Activated CD4-positive, alpha-beta memory T cell treated with anti-CD3 and anti-CD28 coated beads, Interleukin-2, amount 10 ng/mL, durations not matched to agents 7 days and 5 days (primary cell): ENCODE measurements at regions not wholly inside any gene's neighbourhood (a gene's known extent, or its start where the extent isn't known, plus 50 kb on each side); places are given as distances from the start of the nearest gene placed in this dataset.

ENCODE experiments used
- CTCF ChIA-PET: fragments of 350-600 bp; sonication (Branson Sonifier 250); formaldehyde crosslinking; loops from one replicate; lab custom pipeline; 2021; ENCODE audit warnings: antibody characterized with exemption, inconsistent platforms; lab: Charles Lee
- POLR2A ChIA-PET: fragments of 350-600 bp; sonication (Branson Sonifier 250); formaldehyde crosslinking; loops from one replicate; lab custom pipeline; 2021; ENCODE audit warnings: antibody characterized with exemption; lab: Charles Lee
- DNase-seq: peaks from one replicate; pipeline ENCODE4 v3.0.0-alpha.2; 2020
- H3K27ac Mint-ChIP-seq: one replicate; pipeline ENCODE4 v1.8.0; 2021; ENCODE audit warnings: mild to moderate bottlenecking, mixed read lengths
- H3K27me3 Mint-ChIP-seq: one replicate; pipeline ENCODE4 v1.8.0; 2021; ENCODE audit warnings: mixed read lengths
- H3K36me3 Mint-ChIP-seq: one replicate; pipeline ENCODE4 v1.8.0; 2021; ENCODE audit warnings: low read depth, mixed read lengths
- H3K4me1 Mint-ChIP-seq: one replicate; pipeline ENCODE4 v1.8.0; 2021; ENCODE audit warnings: mixed read lengths
- H3K4me3 Mint-ChIP-seq: one replicate; pipeline ENCODE4 v1.8.0; 2021; ENCODE audit warnings: mild to moderate bottlenecking, mixed read lengths
- H3K9me3 Mint-ChIP-seq: one replicate; pipeline ENCODE4 v1.8.0; 2021; ENCODE audit warnings: mixed read lengths

DNA sequence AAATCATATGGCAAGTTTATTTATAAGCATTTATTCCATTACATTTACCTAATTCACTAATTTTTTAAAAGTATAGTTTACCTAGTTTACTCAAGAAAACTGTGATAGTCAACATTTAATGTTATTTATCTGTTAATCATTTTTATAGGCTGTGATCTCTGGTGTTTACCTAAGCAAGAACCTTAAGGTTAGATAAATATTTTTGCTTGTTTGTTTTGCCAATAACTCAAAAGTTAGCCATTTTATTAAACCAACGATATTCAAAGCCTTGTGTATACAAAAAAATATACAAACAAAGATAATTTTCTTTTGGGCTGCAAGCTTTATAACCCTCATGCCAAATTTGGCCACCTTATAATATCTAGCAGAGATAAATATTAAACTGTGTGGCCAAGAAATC lies 157.3 kb downstream of the SLCO1B3 start:
- Mint-ChIP-seq H3K27ac (no peak overlapping the region), H3K4me3 (no peak overlapping the region), H3K9me3 (no peaks in the 10 kb centered on the region), H3K36me3 (no peaks in the 10 kb centered on the region), H3K4me1 (no peaks in the 10 kb centered on the region), H3K27me3 (no peaks in the 10 kb centered on the region)
- no peak for DNase-seq
- POLR2A ChIA-PET = no interaction called here
- CTCF ChIA-PET = no interaction called here

DNA sequence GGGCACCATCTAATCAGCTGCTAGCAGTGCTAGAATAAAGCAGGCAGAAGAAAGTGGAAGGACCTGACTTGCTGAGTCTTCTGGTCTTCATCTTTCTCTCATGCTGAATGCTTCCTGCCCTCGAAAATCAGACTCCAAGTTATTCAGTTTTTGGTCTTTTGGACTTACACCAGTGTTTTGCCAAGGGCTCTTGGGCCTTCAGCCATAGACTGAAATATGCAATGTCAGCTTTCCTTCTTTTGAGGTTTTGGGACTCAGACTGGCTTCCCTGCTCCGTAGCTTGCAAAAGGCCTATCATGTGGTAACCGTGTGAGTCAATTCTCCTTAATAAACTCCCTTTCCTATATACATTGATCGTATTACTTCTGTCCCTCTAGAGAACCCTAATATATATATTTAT lies 159.3 kb downstream of the SLCO1B3 start:
- CTCF ChIA-PET = no interaction called here
- Mint-ChIP-seq H3K27me3 (no peaks in the 10 kb centered on the region), H3K9me3 (peaks cover 6% of the 10 kb centered on the region), H3K36me3 (no peaks in the 10 kb centered on the region), H3K27ac (no peak overlapping the region), H3K4me1 (no peaks in the 10 kb centered on the region), H3K4me3 (no peak overlapping the region)
- no peak for DNase-seq
- POLR2A ChIA-PET = no interaction called here

DNA sequence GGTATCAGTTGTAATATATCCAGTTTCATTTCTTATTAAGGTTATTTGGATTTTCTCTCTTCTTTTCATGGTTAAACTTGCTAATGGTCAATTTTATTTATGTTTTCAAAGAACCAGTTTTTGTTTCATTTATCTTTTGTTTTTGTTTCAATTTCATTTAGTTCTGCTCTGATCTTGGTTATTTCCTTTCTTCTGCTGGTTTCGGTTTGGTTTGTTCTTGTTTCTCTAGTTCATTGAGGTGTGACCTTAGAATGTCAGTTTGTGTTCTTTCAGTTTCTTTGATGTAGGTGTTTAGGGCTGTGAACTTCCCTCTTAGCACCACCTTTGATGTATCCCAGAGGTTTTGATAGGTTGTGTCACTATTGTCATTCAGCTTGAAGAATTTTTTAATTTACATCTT lies 145.6 kb upstream of the SLCO1B1 start:
- Mint-ChIP-seq H3K9me3 (peaks cover 2% of the 10 kb centered on the region), H3K4me3 (no peak overlapping the region), H3K27ac (peak overlapping the region; percentile 0), H3K4me1 (peaks cover 4% of the 10 kb centered on the region), H3K36me3 (no peaks in the 10 kb centered on the region), H3K27me3 (no peaks in the 10 kb centered on the region)
- POLR2A ChIA-PET = no interaction called here
- CTCF ChIA-PET = no interaction called here
- no peak for DNase-seq

- H3K9me3 Mint-ChIP-seq = peaks cover 14% of the 10 kb centered on the region
- H3K4me3 Mint-ChIP-seq = no peak overlapping the region
- ChIA-PET POLR2A (no interaction called here), CTCF (no interaction called here)
- H3K27me3 Mint-ChIP-seq = no peaks in the 10 kb centered on the region
- H3K27ac Mint-ChIP-seq = no peak overlapping the region
- DNase-seq = no peak
- no peaks in the 10 kb centered on the region for H3K4me1 Mint-ChIP-seq
- no peaks in the 10 kb centered on the region for H3K36me3 Mint-ChIP-seq
Observed at GRCh38 chr12:21001778-21002177, 129.2 kb upstream of the SLCO1B1 start.

DNA sequence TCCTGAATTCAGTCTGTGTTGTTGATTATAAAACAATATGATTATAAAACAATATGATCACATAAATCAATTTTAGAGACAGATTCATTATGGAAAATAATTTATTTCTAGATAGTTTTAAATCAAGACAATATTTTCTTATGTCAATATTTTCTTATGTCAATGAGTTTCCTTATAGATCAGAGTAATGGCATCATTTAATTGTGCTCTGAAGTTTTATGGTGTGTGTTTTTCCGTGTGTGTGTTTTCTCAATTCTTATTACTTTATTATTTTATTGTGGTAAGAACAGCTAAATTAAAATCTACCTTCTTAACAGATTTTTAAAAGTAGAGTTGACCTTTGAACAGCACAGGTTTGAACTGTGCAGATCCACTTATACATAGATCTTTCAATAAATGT lies 105.3 kb upstream of the SLCO1B1 start:
- ChIA-PET CTCF (no interaction called here), POLR2A (no interaction called here)
- Mint-ChIP-seq H3K9me3 (peaks cover 2% of the 10 kb centered on the region), H3K4me3 (no peak overlapping the region), H3K27ac (no peak overlapping the region), H3K27me3 (no peaks in the 10 kb centered on the region), H3K4me1 (no peaks in the 10 kb centered on the region), H3K36me3 (no peaks in the 10 kb centered on the region)
- no peak for DNase-seq

GRCh38 chr12:21026302-21026701 lies 104.7 kb upstream of the SLCO1B1 start:
- peaks cover 2% of the 10 kb centered on the region for H3K9me3 Mint-ChIP-seq
- no peaks in the 10 kb centered on the region for H3K27me3 Mint-ChIP-seq
- H3K36me3 Mint-ChIP-seq = no peaks in the 10 kb centered on the region
- H3K4me1 Mint-ChIP-seq = no peaks in the 10 kb centered on the region
- ChIA-PET CTCF (no interaction called here), POLR2A (no interaction called here)
- DNase-seq = no peak
- H3K4me3 Mint-ChIP-seq = no peak overlapping the region
- H3K27ac Mint-ChIP-seq = no peak overlapping the region

DNA sequence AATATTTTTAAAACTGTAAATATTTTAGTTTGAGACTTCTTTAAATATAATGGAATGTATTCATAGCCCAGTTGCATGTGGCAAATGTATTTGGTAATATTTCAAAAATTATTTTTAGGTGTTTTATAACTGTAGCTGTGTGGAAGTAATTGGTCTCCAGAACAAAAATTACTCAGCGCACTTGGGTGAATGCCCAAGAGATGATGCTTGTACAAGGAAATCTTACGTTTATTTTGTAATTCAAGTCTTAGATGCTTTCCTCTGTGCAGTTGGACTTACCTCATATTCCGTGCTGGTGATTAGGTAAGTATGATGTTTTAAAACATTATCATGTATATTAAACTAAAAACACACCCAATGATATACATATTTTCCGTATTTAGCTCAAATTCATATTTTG lies 76.7 kb upstream of the SLCO1B1 start:
- H3K36me3 Mint-ChIP-seq = no peaks in the 10 kb centered on the region
- H3K4me1 Mint-ChIP-seq = no peaks in the 10 kb centered on the region
- H3K27me3 Mint-ChIP-seq = no peaks in the 10 kb centered on the region
- no peak overlapping the region for H3K27ac Mint-ChIP-seq
- H3K9me3 Mint-ChIP-seq = peaks cover 3% of the 10 kb centered on the region
- H3K4me3 Mint-ChIP-seq = no peak overlapping the region
- ChIA-PET CTCF (no interaction called here), POLR2A (no interaction called here)
- no peak for DNase-seq

DNA sequence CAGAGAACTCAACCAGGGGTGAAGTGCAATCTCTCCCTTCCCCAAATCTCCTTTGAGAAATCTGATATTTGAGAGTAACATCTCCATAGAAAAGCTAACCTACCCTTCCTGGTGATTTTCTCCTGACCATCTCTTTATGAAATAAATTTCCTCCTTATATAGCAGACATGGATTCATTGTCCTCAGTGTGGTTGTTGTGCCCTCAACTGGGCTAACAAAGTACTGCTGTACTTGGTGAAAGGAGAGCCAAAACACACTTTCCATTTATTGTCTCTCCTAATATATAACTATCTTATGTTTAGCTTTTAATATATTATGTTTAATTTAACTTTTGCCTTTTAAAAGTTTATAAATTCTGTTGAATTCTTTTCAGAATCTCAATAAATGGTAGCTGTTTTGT lies 65.1 kb upstream of the SLCO1B1 start:
- Mint-ChIP-seq H3K4me3 (no peak overlapping the region), H3K27ac (no peak overlapping the region), H3K27me3 (no peaks in the 10 kb centered on the region), H3K4me1 (no peaks in the 10 kb centered on the region), H3K36me3 (no peaks in the 10 kb centered on the region), H3K9me3 (peaks cover 9% of the 10 kb centered on the region)
- ChIA-PET POLR2A (no interaction called here), CTCF (no interaction called here)
- no peak for DNase-seq

- no peaks in the 10 kb centered on the region for H3K4me1 Mint-ChIP-seq
- ChIA-PET POLR2A (no interaction called here), CTCF (no interaction called here)
- no peak for DNase-seq
- H3K27ac Mint-ChIP-seq = no peak overlapping the region
- no peaks in the 10 kb centered on the region for H3K36me3 Mint-ChIP-seq
- H3K27me3 Mint-ChIP-seq = no peaks in the 10 kb centered on the region
- H3K9me3 Mint-ChIP-seq = peaks cover 4% of the 10 kb centered on the region
- no peak overlapping the region for H3K4me3 Mint-ChIP-seq
Observed at GRCh38 chr12:21073129-21073528, 57.9 kb upstream of the SLCO1B1 start.

DNA sequence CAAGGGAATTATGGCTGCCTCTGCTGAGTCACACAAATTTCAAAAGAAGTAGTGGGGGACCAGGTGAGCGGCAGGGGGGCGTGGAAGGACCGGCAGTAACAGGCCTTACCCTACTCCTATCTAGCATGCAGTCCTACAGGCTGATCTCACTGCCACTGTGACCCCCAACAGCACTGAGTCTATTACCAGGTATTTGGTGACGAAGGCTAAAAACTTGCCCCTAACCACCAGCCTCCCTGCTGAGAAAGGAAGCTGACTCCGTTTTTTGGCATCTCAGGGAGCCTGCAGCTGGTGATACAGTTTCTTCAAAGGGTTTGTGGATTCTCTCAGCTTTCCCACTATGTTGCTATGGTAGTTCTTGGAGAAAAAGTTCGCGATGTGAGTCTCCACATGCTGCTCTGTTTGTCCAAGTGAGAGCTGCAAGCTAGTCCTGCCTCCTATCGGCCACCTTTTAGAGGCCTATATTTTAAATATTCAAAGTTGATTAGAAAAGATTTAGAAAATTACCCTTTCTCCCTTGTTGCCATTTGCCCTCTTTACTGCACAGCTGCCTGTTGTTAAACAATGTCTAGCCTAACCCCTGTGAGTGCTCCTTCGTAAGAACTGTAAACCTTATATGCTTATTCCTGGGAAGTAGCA lies 57.1 kb upstream of the SLCO1B1 start:
- no peak overlapping the region for H3K4me3 Mint-ChIP-seq
- DNase-seq = no peak
- no peaks in the 10 kb centered on the region for H3K27me3 Mint-ChIP-seq
- H3K9me3 Mint-ChIP-seq = peaks cover 6% of the 10 kb centered on the region
- no peaks in the 10 kb centered on the region for H3K4me1 Mint-ChIP-seq
- ChIA-PET CTCF (no interaction called here), POLR2A (no interaction called here)
- H3K36me3 Mint-ChIP-seq = no peaks in the 10 kb centered on the region
- H3K27ac Mint-ChIP-seq = no peak overlapping the region
